H1 (cell line): ENCODE measurements at regions not wholly inside any gene's neighbourhood (a gene's known extent, or its start where the extent isn't known, plus 50 kb on each side); places are given as distances from the start of the nearest gene placed in this dataset.
A peak's percentile ranks its signal among the peaks of the same experiment; 100 is the strongest.

Source experiments
- ASH2L ChIP-seq: fragments of 200-600, 300-600 bp; sonication (generic); IDR thresholded peaks from one replicate; pipeline ENCODE4 v1.7.1; 2017; ENCODE audit warnings: low read length
- CEBPB ChIP-seq: IDR thresholded peaks from 2 replicates; pipeline ENCODE4 v1.6.1; 2012; ENCODE audit warnings: low read depth, low read length
- CHD1 ChIP-seq: IDR thresholded peaks from 2 replicates; pipeline ENCODE4 v1.6.1; 2012; ENCODE audit warnings: low read depth, low read length, improper control_type of control experiment
- FOSL1 ChIP-seq: IDR thresholded peaks from 2 replicates; pipeline ENCODE4 v1.6.1; 2011; ENCODE audit warnings: mild to moderate bottlenecking, low read depth, low read length, moderate library complexity; ENCODE audit not compliant: insufficient read depth
- MAFK ChIP-seq: IDR thresholded peaks from 2 replicates; pipeline ENCODE4 v1.6.1; 2012; ENCODE audit warnings: low read depth, mild to moderate bottlenecking, improper control_type of control experiment, low read length
- POLR2AphosphoS5 ChIP-seq: IDR thresholded peaks from 2 replicates; pipeline ENCODE4 v1.6.1; 2011; ENCODE audit warnings: low read depth, low read length
- POU5F1 ChIP-seq: IDR thresholded peaks from 2 replicates; pipeline ENCODE4 v1.6.1; 2011; ENCODE audit warnings: low read depth, mild to moderate bottlenecking, low read length, moderate library complexity
- RBBP5 ChIP-seq: IDR thresholded peaks from 2 replicates; pipeline ENCODE4 v1.7.1; 2012; ENCODE audit warnings: low read depth, mild to moderate bottlenecking, inconsistent platforms, low read length, moderate library complexity, borderline replicate concordance
- SP2 ChIP-seq: IDR thresholded peaks from 2 replicates; pipeline ENCODE4 v1.6.1; 2012; ENCODE audit warnings: mild to moderate bottlenecking, low read length, inconsistent platforms
- SRF ChIP-seq: IDR thresholded peaks from 2 replicates; pipeline ENCODE4 v1.6.1; 2011; ENCODE audit warnings: mild to moderate bottlenecking, low read depth, low read length, moderate library complexity
- TAF7 ChIP-seq: optimal IDR thresholded peaks from 2 replicates; pipeline ENCODE3; 2011; ENCODE audit warnings: low read depth, mild to moderate bottlenecking, inconsistent platforms, low read length, moderate library complexity, borderline replicate concordance
- YY1 ChIP-seq: IDR thresholded peaks from 2 replicates; pipeline ENCODE4 v1.6.1; 2011; ENCODE audit warnings: low read depth, mild to moderate bottlenecking, low read length
- TF ChIP-seq, protein P1 (sequence below), 3 experiments: IDR thresholded peaks; 1 replicate in 2 of 3; 2 replicates in 1 of 3; pipeline versions ENCODE4 v1.5.1 to v1.6.1; 2011; ENCODE audit warnings: low read length in 3 of 3, mild to moderate bottlenecking in 3 of 3, inconsistent platforms in 2 of 3, low read depth in 1 of 3, moderate library complexity in 1 of 3; ENCODE audit not compliant: insufficient read depth in 1 of 3; ENCODE audit errors: control extremely low read depth in 1 of 3
- TF ChIP-seq, protein P2 (sequence below): IDR thresholded peaks from 2 replicates; pipeline ENCODE4 v1.6.1; 2012; ENCODE audit warnings: inconsistent platforms
- TF ChIP-seq, protein P3 (sequence below): IDR thresholded peaks from 2 replicates; pipeline ENCODE4 v1.6.1; 2011; ENCODE audit warnings: low read depth, mild to moderate bottlenecking, low read length; ENCODE audit not compliant: insufficient read depth

DNA sequence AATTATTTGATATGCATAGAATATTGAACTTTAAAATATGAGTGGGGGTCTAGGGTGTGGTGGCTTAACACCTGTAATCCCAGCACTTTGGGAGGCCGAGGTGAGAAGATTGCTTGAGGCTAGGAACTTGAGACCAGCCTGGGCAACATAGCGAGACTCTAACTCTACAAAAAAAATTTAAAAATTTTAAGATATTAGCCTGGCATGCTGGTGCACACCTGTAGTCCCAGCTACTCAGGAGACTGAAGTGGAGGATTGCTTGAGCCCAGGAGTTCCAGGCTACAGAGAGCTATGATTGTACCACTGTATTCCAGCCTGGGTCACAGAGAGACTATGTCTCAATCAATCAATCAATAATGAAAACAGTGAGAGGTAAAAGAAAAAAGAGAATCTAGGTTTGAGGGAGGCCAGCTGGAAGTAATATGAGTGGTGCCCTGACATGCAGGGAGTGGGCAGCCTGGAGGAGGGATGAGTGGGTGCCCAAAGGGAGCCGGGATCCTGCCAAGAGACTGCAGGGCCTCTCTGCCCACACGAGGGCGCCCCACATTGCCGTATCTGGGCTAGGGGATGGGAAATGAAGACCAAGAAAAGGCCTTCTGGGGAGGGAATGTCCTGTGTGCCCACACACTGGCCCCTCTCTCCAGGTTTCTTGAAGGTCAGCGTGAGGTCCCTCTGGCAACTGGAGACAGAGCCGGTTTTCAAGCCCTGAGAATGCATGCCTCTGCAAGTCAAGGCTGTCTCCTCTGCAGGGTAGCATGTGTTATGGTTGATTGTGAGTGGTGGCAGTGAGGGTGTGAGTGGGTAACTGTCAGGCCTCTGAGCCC, 93.9 kb upstream of the PPM1J start (continued):
- TF ChIP-seq YY1 (peak; percentile 42; the same call in 1 of the 2 replicates), SRF (0 out of 2 replicates have a peak, but pooled peaks have one; percentile 36), ASH2L (no peak), FOSL1 (no peak), POLR2AphosphoS5 (no peak), MAFK (no peak), TAF7 (no peak), SP2 (no peak), POU5F1 (no peak), CHD1 (no peak), RBBP5 (no peak), CEBPB (no peak)
- TF ChIP-seq, protein P1, sequence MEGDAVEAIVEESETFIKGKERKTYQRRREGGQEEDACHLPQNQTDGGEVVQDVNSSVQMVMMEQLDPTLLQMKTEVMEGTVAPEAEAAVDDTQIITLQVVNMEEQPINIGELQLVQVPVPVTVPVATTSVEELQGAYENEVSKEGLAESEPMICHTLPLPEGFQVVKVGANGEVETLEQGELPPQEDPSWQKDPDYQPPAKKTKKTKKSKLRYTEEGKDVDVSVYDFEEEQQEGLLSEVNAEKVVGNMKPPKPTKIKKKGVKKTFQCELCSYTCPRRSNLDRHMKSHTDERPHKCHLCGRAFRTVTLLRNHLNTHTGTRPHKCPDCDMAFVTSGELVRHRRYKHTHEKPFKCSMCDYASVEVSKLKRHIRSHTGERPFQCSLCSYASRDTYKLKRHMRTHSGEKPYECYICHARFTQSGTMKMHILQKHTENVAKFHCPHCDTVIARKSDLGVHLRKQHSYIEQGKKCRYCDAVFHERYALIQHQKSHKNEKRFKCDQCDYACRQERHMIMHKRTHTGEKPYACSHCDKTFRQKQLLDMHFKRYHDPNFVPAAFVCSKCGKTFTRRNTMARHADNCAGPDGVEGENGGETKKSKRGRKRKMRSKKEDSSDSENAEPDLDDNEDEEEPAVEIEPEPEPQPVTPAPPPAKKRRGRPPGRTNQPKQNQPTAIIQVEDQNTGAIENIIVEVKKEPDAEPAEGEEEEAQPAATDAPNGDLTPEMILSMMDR (IDR thresholded peaks at IDR 0.05; ENCODE audit: control extremely low read depth in 1 of 3, insufficient read depth in 1 of 3, low read depth in 1 of 3, low read length in 3 of 3): peak; percentile 87 to 96 (median 96)
- TF ChIP-seq, protein P2, sequence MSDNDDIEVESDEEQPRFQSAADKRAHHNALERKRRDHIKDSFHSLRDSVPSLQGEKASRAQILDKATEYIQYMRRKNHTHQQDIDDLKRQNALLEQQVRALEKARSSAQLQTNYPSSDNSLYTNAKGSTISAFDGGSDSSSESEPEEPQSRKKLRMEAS: peak; percentile 30; the same call in 1 of the 2 replicates
- TF ChIP-seq, protein P3, sequence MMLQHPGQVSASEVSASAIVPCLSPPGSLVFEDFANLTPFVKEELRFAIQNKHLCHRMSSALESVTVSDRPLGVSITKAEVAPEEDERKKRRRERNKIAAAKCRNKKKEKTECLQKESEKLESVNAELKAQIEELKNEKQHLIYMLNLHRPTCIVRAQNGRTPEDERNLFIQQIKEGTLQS: no peak
